AG09319 (cell line): ENCODE measurements at regions not wholly inside any gene's neighbourhood (a gene's known extent, or its start where the extent isn't known, plus 50 kb on each side); places are given as distances from the start of the nearest gene placed in this dataset.

Source experiments
- DNase-seq: peaks from one replicate; pipeline ENCODE4 v3.0.0-alpha.2; 2010; ENCODE audit warnings: low read depth; ENCODE audit errors: extremely low read depth
- TF ChIP-seq, protein P1 (sequence below): IDR thresholded peaks from 2 replicates; pipeline ENCODE4 v1.5.1; 2011; ENCODE audit warnings: low read depth, mild to moderate bottlenecking, inconsistent platforms, low read length, moderate library complexity

DNA sequence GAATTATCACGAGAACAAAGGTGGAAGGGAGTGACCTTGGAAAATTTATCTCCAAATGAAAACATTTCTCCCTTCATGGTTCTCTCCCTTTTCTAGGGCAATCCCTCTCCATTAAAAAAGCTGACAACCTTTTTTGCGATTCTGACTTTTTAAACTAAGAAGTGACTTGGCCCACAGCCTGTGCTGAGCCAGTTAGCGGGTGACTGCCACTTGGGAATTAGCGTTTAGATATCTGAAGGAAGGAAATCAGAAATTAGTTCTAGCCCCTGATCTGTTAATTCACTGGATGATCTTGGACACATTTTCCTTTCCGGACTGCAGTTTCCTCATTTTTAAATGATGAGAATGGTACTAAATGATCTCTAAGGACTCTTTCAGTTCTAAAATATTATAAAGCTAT is 245.0 kb downstream of the FBXO8 start:
- no peak for DNase-seq

DNA sequence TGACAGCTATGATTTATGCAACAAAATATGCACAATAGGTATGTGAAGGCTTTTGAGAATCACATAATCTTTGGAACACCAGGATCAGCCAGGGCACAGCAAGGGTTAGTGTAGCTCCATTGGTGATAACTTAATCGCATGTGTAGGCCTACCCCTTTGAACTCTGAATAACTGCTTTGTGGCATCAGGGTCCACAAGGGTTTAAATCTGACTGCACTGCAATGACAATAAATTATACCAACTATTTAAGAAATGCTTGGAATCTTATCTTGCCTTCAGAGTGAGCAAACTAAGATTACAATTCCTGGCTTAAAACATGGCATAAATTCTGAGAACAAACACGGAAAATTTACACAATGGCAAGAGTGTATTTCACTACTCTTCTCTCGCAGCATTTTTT is 245.8 kb downstream of the FBXO8 start:
- TF ChIP-seq, protein P1, sequence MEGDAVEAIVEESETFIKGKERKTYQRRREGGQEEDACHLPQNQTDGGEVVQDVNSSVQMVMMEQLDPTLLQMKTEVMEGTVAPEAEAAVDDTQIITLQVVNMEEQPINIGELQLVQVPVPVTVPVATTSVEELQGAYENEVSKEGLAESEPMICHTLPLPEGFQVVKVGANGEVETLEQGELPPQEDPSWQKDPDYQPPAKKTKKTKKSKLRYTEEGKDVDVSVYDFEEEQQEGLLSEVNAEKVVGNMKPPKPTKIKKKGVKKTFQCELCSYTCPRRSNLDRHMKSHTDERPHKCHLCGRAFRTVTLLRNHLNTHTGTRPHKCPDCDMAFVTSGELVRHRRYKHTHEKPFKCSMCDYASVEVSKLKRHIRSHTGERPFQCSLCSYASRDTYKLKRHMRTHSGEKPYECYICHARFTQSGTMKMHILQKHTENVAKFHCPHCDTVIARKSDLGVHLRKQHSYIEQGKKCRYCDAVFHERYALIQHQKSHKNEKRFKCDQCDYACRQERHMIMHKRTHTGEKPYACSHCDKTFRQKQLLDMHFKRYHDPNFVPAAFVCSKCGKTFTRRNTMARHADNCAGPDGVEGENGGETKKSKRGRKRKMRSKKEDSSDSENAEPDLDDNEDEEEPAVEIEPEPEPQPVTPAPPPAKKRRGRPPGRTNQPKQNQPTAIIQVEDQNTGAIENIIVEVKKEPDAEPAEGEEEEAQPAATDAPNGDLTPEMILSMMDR: no peak
- DNase-seq: no peak

More for the DNA sequence above, 245.0 kb downstream of the FBXO8 start:
- TF ChIP-seq, protein P1: no peak

DNA sequence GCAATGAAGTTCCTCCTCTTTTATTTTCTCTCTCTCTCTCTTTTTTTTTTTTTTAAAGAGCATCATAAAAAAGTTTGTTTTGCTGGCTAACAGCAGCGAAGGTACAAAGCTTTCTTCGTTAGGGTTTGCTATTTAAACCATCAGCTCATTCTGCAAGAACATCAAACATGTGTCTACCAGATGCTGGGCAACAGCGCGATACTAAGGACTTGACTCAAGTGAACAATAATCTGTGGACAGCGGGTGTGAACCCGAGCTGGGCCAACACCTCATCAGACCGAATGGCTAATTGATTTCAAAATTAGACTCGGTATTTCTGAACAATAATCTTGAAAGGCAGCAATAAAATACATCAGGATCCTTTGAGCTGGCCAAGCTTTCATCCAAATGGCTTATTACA is 246.4 kb downstream of the FBXO8 start:
- TF ChIP-seq, protein P1: no peak
- DNase-seq: no peak

DNA sequence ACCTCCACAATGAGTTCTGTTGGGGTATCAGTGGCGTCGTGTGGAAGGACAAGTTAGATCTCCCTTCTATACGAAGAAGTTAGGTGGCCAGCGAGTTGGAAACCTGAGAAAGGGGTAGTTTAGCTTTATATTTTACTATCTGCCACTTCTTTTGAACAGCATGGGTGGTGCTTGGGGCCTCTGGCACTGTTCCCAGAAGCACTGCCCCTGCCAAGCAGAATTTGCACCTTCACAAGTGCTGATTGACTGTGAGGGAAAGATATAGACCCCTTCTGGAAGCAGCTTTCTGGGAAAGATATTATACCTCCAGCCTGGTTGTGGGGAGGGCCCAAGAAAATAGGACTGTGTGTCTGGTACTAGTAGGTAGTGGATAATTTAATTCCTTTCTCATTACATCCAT is 246.9 kb downstream of the FBXO8 start:
- DNase-seq: no peak
- TF ChIP-seq, protein P1: no peak

DNA sequence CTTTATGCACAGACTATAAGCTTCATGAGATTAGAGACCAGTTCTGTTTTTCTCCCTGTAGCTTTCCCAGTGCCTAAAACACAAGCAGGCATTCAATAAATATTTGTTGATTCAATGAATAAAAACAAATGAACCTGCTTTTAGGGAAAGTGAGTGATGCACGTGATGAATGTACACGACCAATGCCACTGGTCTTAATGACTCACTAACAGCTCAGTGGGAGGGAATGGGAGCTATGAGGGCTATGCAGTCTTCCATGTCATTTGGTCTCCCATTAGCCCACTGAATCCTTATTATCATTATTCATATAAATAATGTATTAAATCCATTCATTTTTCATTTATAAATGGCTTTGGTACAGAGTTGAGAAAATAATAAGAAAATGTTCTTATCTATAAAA is 247.4 kb downstream of the FBXO8 start:
- TF ChIP-seq, protein P1: no peak
- no peak for DNase-seq

DNA sequence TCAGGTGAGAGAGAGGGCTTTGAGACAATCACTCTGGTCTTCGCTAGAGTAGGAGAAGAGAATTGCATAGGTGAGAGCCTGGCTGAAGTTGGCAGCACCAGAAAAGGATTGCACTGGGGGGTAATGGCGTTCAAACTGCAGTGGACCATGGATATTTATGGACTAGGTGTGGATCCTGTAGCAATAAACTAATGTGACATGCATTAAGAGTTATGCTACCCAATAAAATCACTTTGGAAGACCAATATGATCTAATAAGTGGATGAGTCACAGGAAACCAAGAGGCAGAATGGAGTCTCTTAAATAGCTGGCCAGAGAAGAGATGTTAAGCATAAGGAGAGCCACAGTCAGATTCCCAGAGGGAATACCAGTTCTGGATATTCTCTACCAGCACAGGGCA is 259.8 kb downstream of the FBXO8 start:
- no peak for DNase-seq
- TF ChIP-seq, protein P1: no peak

DNA sequence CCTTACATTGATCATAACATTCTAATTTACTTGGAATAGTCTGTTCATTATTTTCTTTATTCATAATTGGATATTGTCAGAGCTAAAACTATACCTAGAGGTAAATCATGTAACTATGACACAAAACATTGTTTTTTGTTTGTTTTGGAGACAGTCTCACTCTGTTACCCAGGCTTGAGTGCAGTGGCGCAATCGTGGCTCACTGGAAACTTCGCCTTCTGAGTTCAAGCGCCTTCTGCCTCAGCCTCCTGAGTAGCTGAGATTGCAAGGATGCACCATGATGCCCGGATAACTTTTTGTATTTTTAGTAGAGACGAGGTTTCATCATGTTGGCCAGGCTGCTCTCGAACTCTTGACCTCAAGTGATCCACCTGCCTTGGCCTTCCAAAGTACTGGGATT is 265.2 kb downstream of the FBXO8 start:
- TF ChIP-seq, protein P1: no peak
- no peak for DNase-seq
